Stomach (tissue), 4 donors: ENCODE measurements at regions not wholly inside any gene's neighbourhood (a gene's known extent, or its start where the extent isn't known, plus 50 kb on each side); places are given as distances from the start of the nearest gene placed in this dataset.

Experiments used
- CTCF ChIP-seq, 7 experiments: fragments of 450-650 bp in 4 of 7; fragments of 200-600 bp in 3 of 7; sonication (generic) in 3 of 7; IDR thresholded peaks; one replicate each; pipeline ENCODE4 v1.5.1; 2016 to 2019; ENCODE audit warnings: antibody characterized with exemption in 7 of 7, control low read depth in 2 of 7, mild to moderate bottlenecking in 1 of 7
- EP300 ChIP-seq: sonication (generic); formaldehyde crosslinking; IDR thresholded peaks from one replicate; pipeline ENCODE4 v1.6.1; 2017; ENCODE audit warnings: antibody characterized with exemption
- POLR2AphosphoS5 ChIP-seq, 3 donors: sonication (generic); formaldehyde crosslinking; IDR thresholded peaks; one replicate each; pipeline ENCODE4 v1.6.1; 2016; ENCODE audit warnings: antibody characterized with exemption in 3 of 3

- no peak for TF ChIP-seq POLR2AphosphoS5 (IDR thresholded peaks at IDR 0.05)
- TF ChIP-seq CTCF (IDR thresholded peaks at IDR 0.05): no peak
- no peak for TF ChIP-seq EP300
Observed at GRCh38 chr1:217315346-217315745, 315.5 kb downstream of the GPATCH2 start.
